IPS-NIHi7 (cell line): ENCODE measurements at regions not wholly inside any gene's neighbourhood (a gene's known extent, or its start where the extent isn't known, plus 50 kb on each side); places are given as distances from the start of the nearest gene placed in this dataset.
A peak's percentile ranks its signal among the peaks of the same experiment; 100 is the strongest.
"Not testable (repeated sequence)": the region's sequence is repeated elsewhere in the genome, so short reads cannot be mapped to it uniquely, and the experiment has no call there.

Experiments used
- DNase-seq: peaks from one replicate; pipeline ENCODE4 v3.0.0; 2012; ENCODE audit warnings: mixed read lengths; ENCODE audit errors: extremely low spot score

DNA sequence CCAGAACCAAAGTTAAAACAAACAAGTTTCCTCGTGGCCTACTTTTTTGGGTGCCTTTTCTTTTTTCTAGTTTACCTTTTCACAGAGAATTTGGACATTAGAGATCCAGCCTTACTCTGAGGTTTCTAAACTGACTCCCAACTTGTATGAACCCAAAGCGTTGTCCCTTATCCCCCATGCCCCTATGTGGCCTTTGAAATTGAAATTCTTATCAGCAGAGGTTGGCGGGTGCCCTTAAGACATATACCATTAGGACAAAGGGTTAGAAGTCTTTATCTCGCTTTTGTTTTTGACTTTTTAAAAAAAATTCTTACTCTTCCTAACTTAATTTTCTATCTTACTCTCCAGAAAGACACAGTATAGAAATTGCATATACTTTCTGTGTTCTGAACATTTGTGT is 76.3 kb upstream of the C7orf33 start:
- no peak for DNase-seq

DNA sequence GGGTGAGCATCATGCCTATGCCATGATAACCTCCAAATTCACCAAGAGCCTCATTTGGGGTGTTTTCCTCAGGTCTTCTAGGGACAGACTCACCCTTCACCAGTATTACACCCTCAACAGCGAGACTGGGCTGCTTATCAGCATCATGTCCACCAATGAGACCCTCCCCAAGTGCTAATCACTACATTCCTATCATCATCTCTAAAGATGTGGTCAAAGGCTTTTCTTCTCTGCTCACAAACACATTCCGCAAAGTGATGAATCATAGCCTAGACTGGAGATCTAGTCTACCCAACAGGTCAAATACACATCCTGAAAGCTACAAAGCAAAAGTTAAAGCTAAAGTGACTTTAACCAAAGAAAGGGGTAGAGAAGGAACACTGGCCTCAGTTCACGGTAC is 75.3 kb upstream of the C7orf33 start:
- DNase-seq: no peak

DNA sequence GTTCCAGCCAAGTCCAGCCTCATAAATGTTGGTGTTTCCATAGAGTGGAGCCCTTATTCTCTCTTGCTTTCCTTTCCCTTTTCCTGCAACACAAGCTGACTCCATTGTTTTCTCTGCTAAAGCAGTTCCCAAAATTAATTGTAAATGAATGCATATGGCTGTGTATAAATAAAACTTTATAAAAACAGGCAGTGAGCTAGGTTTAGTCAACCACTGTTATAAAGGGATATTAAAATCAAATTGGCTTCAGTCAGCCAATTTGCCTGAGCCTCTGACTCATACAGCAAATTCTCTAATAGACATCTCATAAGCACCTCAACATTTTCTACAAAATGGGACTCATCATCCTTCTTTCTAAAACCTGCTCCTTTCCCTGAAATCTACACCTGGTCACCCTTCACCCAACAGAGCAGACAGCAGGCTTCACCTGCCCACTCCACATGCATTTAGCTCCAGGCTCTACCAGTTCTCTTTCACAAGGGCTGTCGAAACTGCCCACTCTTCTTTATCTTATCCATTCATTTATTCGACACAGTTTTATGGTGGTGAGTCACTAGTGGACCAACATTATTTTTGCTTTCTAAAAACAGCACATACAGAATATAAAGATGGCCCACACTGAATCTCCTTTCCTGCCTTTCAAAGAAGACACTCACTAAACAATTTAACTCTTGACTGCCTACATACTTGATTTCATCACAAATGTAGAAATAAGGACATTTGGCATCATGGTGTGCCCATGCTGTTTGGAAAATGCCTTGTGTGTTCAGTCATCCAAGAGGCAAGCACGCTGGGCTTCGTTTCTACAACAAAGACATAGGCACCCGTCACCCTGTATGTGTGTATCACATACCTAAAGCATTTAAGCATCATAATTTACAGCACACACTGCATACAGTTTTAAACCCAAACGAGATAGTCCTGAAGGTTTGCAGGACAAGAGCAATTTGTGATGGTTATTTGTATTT is 74.6 kb upstream of the C7orf33 start:
- DNase-seq: no peak

DNA sequence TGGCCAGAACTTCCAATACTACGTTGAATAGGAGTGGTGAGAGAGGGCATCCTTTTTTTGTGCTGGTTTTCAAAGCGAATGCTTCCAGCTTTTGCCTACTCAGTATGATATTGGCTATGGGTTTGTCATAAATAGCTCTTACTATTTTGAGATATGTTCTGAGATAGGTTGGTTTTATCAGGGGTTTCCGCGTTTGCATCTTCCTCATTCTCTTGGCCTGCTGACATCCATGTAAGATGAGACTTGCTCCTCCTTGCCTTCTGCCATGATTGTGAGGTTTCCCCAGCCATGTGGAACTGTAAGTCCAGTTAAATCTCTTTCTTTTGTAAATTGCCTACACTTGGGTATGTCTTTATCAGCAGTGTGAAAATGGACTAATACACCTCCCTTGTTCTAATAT is 71.2 kb upstream of the C7orf33 start:
- DNase-seq: not testable (repeated sequence)

DNA sequence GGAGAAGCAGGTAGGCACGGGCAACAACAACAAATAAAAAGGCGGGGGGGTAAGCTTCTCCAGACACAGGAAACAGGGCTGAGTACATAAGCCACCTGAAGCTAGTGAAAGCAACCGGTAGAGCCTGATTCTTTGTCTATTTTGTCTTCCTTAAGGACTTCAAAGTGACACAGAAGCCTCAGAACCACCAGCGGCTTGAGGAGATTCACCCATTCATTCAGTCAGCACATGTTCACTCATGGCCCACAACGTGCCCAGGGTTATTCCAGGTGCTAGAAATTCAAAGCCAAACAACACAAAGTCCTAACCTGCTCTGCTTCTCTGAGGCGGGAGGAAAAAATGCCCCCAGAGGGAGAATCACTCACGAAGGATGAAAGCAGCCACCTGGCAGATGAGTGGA is 69.3 kb upstream of the C7orf33 start:
- no peak for DNase-seq

DNA sequence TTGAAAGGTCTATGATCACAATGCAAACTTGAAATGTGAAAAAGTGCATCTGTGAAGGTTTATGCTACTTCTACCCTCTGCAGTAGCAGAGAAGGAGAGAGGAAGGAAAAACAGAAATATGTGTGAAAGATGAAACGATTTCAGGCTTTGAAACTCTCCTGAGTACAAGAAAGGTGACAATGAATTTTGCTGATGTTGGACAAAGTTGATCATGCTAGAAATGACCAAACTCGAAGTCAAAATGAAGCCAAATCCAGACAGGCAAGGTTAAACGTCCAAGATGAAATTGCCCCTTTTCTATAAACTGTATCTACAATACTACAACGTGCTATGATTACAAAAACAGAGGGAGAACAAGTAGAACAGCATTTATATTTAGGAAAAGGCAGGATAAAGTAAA is 67.0 kb upstream of the C7orf33 start:
- no peak for DNase-seq

DNA sequence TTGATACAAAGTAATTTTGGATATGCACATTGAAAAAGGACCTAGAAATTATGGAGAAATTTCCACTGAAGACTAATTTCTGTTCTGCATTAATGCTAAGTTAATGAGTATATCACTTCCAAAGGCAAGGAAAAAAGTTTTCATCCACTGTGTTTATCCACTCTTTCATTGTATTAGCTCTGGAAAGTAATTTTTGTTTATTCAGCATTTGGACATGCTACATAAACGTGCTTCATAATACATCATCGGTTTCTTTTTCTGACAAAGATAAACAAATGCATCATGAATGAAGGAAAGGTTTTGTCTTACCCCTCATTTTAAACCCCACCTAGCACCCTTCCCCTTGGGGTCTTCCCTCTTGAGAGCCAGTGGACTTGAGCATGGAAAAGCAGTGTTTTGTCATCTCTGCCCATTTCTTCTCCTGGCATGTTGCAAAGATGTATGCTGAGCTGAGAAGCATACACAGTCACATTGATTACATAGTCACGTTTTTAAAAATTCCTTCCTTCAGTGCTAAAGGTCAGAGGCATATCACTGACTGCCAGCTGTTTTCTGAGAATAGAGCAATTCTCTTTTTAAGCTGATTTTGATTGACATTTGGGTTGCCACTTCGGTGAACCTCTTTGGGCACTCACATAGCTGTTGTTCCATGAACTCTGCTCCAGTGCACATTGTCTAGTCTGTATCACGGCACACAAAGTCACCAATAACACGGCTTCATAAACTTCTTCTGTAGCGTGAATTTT is 65.9 kb upstream of the C7orf33 start:
- no peak for DNase-seq

DNA sequence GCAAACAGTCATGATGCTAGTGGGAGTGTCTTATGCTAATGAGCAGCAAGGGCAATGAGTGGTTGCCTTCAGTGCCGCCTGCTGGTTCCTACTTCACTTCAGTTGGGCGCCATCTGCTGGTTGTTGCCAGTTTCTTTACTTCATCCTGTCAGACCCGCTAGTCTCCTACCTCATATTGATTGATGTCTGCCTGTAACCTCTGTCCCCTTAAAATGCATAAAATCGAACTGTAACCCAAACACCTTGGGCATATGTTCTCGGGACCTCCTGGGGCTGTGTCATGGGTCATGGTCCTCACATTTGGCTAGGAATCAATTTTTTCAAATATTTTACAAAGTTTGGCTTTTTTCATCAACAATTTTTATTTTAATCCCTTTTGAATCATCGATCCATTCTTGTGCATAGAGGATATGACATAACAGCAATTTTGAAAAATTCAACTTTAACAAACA is 62.8 kb upstream of the C7orf33 start:
- DNase-seq: peak; percentile 82

DNA sequence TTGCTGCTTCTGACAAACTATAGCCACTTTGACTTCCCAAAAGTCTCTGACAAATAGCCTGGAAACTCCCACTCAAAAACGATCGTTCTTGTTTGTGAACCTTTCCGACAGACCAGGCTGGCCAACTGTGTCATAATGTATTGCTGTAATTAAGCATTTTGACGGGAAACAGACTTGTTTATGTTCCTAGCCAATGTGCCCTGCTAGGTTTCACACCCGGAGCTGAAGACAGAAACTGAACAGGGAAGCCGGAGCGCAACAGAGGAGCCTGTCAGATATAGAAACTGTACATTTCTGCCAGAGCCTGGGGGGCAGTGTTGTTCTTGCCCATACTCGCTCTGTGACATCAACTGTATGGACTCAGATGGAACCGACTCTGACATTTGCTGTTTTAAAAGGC is 55.3 kb upstream of the C7orf33 start:
- DNase-seq: no peak

DNA sequence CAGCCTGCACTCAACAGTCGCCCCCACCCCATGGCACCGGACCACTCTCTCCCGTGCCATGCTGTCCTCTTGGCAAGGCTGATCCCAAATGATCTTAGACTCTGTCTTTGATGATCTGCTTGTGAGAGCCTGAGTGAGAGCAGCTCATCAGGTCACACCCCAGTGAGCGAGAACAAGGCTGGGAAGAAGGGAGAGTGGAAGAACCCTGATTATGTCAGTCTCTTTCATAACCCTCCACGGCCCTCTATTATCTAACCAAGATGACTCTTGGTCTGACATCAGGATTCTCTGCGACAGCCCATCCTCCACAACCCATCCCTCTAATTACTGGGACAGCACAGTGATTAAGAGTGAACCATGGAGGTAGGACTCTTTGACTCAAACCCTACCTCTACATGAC is 53.1 kb upstream of the C7orf33 start:
- no peak for DNase-seq

DNA sequence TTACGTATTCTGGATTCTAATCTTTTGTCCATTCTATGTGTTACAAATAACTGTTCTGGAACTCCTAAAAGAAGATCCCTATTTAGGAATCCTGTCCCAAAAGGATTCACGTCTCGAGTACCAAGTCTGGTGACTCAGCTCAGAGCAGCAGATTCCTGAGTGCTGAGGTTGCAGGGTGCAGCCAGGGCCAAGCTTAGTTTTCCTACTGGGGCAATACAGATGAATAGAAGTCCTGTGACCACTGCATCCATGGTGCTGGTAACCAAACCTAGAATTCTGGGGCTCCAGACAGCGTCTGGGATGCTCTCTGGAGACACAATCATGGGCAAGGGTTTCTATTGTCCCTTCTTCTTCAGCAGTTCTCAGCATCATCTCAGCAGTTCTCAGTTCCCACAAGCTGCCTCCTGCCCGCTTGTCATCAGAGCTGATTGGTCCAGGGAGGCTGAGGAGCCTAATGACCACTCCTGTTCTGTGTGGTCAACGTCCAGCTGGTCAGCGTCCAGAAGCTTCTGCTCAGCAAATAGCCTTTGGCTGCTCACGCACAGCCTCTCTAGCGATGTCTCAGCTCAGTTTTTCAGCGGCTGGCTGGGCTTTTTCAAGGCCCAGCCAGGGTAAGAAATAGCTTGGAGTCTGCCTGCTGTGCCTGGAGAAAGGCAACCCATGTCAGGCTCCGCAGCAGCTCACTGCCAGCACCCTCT is 50.4 kb upstream of the C7orf33 start:
- peak; percentile 45 for DNase-seq
